Posterior vena cava (tissue), 2 donors: ENCODE measurements at regions not wholly inside any gene's neighbourhood (a gene's known extent, or its start where the extent isn't known, plus 50 kb on each side); places are given as distances from the start of the nearest gene placed in this dataset.

ENCODE experiments used
- DNase-seq: peaks from one replicate; pipeline ENCODE4 v3.0.0-alpha.2; 2020; ENCODE audit warnings: low spot score
- intact Hi-C, 2 donors: fragments of 100-400 bp; cut with DNase I; formaldehyde crosslinking; loops; one replicate each; pipeline versions ENCODE4 v1.14.1 to v1.14.2; 2022 to 2023
- donor health status: DM: yes; HTN: yes; CAD: no.
- donor health status: DM: yes; HTN: yes; CAD: no.

GRCh38 chr18:69213842-69214241 lies 186.8 kb upstream of the DOK6 start:
- DNase-seq = no peak
- intact Hi-C loops = no loop called here

DNA sequence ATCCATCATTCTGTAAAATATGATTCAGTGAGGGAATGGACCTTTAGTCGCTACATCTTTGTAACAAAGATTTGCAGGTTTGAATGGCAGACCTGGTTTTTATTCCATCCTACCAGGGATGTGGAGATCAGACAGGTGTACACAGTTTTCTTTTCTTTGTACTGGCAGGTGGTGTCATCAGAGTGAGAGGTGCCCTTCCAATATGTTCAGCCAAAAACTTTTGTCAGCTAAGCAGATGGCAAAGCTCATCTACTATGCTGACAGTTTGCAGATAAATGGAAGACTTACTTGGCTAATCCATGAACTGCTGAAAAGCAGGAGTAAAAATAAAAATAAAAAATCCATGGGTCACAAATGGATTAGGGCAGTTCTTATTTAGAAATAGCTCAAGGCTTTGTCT lies 185.5 kb upstream of the DOK6 start:
- intact Hi-C loops = no loop called here
- DNase-seq = no peak

- intact Hi-C loops = no loop called here
- DNase-seq = no peak
These were observed 184.4 kb upstream of the DOK6 start for GRCh38 chr18:69216321-69216720.

- intact Hi-C loops = no loop called here
- no peak for DNase-seq
These were observed 183.3 kb upstream of the DOK6 start for GRCh38 chr18:69217196-69218000.

GRCh38 chr18:69220529-69220928 lies 180.2 kb upstream of the DOK6 start:
- intact Hi-C loops = no loop called here
- no peak for DNase-seq

DNA sequence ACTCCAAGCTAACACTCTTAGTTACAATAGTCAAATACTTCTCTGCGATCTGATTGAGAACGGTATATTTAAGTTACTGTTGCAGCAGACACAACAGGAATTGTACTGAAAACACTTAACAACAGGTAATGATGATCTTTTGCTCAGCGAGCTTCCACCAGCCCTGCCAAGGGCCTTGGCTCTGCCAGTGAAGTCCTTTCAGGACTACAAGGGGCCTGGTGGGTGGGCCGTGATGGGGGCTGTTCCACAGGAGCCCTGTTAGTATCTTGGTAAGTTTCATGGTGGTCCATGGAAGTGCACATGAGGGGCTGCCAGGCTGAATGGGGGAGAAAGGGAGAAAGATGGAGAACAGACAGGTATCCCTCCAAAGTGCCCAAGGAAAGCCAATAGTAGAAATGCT lies 178.6 kb upstream of the DOK6 start:
- DNase-seq = peak; percentile 67
- intact Hi-C loops = no loop called here

DNA sequence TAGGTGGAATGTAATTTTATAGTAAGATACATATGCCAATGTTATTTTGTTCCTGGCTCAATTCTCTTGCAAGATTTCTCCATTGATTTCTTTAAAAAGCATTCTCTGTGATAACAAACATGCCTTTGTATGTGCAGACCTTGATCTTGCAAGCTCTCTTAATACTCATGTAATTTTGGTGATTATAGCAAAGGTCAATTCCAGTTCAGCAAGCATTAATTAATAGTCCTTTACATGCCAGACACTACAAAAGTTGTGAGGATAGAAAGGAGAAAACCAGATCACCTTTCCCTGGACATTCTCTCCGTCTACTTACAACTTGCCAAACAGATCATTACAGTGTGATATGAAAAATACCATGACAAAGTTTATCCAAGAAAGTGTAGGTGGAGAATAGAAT lies 173.7 kb upstream of the DOK6 start:
- intact Hi-C loops = no loop called here

GRCh38 chr18:69230204-69230603 lies 170.5 kb upstream of the DOK6 start:
- DNase-seq = no peak
- intact Hi-C loops = no loop called here

More for the DNA sequence above, 173.7 kb upstream of the DOK6 start:
- DNase-seq = no peak

DNA sequence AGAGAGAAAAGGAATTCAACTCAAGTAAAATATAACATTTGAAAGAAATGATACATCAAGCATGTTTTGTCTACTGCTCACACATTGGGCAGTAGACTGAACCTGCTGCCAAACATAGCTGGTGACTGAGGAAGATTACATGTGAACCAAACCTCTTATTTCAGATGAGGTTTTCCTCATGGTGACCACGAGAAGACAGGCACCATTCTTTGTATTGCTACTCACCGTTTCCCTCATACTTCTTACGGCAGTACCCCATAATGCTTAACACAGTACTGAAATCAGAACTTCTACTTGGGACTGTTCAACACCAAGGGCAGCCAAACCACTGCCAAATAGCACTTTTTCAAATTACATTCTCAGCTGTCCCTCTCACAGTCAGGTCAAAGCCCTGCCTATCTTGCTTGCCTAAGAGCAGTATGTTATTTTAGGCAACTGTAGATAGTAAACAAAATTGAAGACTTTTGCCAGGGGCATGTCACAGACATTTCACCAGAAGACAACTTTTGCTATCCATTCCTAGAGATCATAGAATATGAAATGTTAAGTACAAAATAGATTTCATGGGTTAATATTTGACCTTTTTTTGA lies 167.1 kb upstream of the DOK6 start:
- no peak for DNase-seq
- intact Hi-C loops = no loop called here

- intact Hi-C loops = no loop called here
- no peak for DNase-seq
These were observed 160.6 kb upstream of the DOK6 start for GRCh38 chr18:69239849-69240674.

GRCh38 chr18:69246027-69246426 lies 154.7 kb upstream of the DOK6 start:
- DNase-seq = no peak
- intact Hi-C loops = no loop called here

GRCh38 chr18:69250305-69251151 lies 150.2 kb upstream of the DOK6 start:
- no peak for DNase-seq
- intact Hi-C loops = no loop called here

DNA sequence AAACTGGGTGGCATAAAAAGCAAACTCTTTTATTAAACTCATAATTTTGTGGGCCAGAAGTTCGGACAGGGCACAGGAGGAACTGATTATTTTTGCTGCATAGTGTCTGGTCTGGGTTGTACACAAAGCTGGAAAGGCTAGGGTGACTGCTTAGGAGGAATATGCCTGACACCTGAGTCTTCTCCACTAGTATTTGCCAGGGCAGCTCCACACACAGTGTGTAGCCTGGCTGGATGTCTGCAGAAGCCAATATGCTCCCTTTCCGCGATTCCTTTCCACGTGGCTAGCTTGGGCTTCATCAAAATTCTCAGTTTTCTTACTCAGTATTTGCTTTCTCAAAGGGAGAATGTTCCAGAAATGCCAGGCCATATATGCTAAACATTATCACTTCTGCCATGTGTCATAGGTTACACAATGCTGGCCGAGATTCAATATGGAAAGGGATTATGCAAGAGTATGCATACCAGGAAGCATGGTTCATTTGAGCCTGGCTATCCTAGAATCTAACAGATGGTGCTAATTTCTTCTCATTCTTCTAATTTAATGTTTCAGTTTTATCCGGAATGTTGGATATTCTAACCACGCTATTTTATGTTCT lies 142.7 kb upstream of the DOK6 start:
- intact Hi-C loops = no loop called here
- no peak for DNase-seq

- intact Hi-C loops = no loop called here
- no peak for DNase-seq
These were observed 141.4 kb upstream of the DOK6 start for GRCh38 chr18:69259282-69259681.

DNA sequence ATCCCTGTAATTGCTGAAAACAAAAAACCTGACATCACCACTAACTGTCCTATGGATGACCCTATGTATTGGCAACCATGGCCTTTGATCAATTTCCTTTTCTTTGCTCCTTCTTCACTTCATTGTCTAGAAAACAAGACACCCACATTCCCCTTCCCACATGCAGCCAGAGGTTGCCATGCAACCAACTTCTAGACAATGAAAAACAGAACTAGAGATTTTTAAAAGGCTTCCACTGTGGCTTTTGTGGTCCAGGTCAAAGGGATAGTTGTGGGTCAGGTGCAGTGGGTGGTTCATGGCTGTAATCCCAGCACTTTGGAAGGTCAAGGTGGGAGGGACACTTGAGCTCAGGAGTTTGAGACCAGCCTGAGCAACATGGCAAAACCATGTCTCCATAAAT lies 139.3 kb upstream of the DOK6 start:
- DNase-seq = no peak
- intact Hi-C loops = no loop called here

GRCh38 chr18:69265656-69266055 lies 135.0 kb upstream of the DOK6 start:
- no peak for DNase-seq
- intact Hi-C loops = no loop called here

DNA sequence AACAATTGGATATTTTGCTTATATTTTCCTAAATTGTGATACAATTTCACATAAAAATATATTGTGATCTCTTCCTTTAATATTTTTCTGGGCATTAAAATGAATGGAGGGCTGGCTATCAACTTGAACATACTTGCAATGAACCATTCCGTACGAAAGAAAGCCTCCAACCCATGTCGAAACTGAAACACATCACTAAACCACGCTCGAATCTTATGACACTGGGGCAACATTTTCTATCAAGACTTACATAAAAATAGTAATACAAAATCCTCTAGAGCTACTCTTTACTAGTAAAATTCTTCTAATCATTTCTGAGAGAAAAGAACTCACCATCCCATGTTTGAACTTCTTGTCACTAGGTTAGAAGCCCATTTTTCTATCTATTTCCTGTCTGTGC lies 132.8 kb upstream of the DOK6 start:
- no peak for DNase-seq
- intact Hi-C loops = no loop called here

DNA sequence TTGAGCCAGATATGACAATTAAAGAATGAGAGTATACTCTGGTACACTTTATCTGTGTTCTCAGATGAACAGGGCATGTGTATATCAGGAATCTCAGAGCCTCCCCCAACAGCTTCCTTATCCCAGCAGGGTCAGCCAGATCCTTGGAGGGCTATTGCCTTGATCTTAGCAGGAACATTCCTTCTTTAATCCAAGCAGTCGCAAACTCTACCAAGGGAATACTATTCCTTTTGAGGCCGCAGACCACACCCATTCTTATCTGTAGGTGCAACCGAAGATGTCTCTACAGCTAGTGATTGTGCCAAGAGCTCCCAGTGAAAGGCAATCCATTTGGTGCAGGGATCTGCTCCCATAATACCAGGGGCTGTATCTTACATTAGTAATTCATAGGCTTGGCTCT lies 118.3 kb upstream of the DOK6 start:
- intact Hi-C loops = no loop called here

GRCh38 chr18:69291044-69291443 lies 109.6 kb upstream of the DOK6 start:
- intact Hi-C loops = no loop called here
- no peak for DNase-seq

More for the DNA sequence above, 118.3 kb upstream of the DOK6 start:
- DNase-seq = no peak
